Esophagus squamous epithelium (tissue), 5 donors: ENCODE measurements at regions not wholly inside any gene's neighbourhood (a gene's known extent, or its start where the extent isn't known, plus 50 kb on each side); places are given as distances from the start of the nearest gene placed in this dataset.

Source experiments
- DNase-seq: peaks from one replicate; lab custom pipeline; 2025; lab: John Stamatoyannopoulos, UW
- H3K27ac ChIP-seq, 4 donors: fragments of 200-600 bp; sonication (generic); one replicate each; pipeline ENCODE4 v1.5.1; 2016 to 2019; ENCODE audit warnings: mild to moderate bottlenecking in 1 of 4
- H3K27me3 ChIP-seq, 4 donors: fragments of 200-600 bp; sonication (generic); 1 replicate in 3 of 4; 2 replicates in 1 of 4; pipeline versions ENCODE4 v1.5.1 to v1.6.0; 2017 to 2021; ENCODE audit warnings: antibody characterized with exemption in 1 of 4
- H3K36me3 ChIP-seq, 3 donors: fragments of 200-600 bp; sonication (generic); one replicate each; pipeline ENCODE4 v1.5.1; 2016 to 2019
- H3K4me1 ChIP-seq, 3 donors: fragments of 200-600 bp; sonication (generic); one replicate each; pipeline ENCODE4 v1.5.1; 2017 to 2019
- H3K4me3 ChIP-seq, 4 donors: fragments of 200-600 bp; sonication (generic); 1 replicate in 3 of 4; 2 replicates in 1 of 4; pipeline ENCODE4 v1.5.1; 2016 to 2019; ENCODE audit warnings: mild to moderate bottlenecking in 2 of 4, moderate library complexity in 1 of 4
- H3K9me3 ChIP-seq, 3 donors: fragments of 200-600 bp; sonication (generic); one replicate each; pipeline ENCODE4 v1.5.1; 2016 to 2019
- POLR2A ChIP-seq, 4 donors: fragments of 450-650 bp; IDR thresholded peaks; one replicate each; pipeline ENCODE4 v1.6.1; 2017; ENCODE audit warnings: antibody characterized with exemption in 4 of 4, mild to moderate bottlenecking in 4 of 4, moderate library complexity in 3 of 4
- WGBS, 2 donors: methylation state at CpG; one replicate each; pipeline ENCODE4 v1.1.5; 2018; 5-methylcytosine and 5-hydroxymethylcytosine counted together
- intact Hi-C: fragments of 100-400 bp; cut with DNase I; formaldehyde crosslinking; loops from one replicate; pipeline ENCODE4 v1.15.0; 2022
- TF ChIP-seq, protein P1 (sequence below), 6 experiments: fragments of 450-650 bp in 4 of 6; fragments of 200-600 bp in 2 of 6; sonication (generic) in 2 of 6; IDR thresholded peaks; one replicate each; pipeline ENCODE4 v1.5.1; 2016 to 2019; ENCODE audit warnings: antibody characterized with exemption in 6 of 6, mild to moderate bottlenecking in 4 of 6, moderate library complexity in 4 of 6
- donor health status: DM: yes; HTN: yes; CAD: no.

- Histone ChIP-seq H3K4me1 (no peaks in the 10 kb centered on the region), H3K4me3 (no peak overlapping the region), H3K36me3 (no peaks in the 10 kb centered on the region), H3K9me3 (no peaks in the 10 kb centered on the region), H3K27ac (no peak overlapping the region), H3K27me3 (no peaks in the 10 kb centered on the region)
- 76 to 94% methylated on average over 6 to 7 of the region's 7 CpGs for WGBS, 2 donors
- TF ChIP-seq, protein P1, sequence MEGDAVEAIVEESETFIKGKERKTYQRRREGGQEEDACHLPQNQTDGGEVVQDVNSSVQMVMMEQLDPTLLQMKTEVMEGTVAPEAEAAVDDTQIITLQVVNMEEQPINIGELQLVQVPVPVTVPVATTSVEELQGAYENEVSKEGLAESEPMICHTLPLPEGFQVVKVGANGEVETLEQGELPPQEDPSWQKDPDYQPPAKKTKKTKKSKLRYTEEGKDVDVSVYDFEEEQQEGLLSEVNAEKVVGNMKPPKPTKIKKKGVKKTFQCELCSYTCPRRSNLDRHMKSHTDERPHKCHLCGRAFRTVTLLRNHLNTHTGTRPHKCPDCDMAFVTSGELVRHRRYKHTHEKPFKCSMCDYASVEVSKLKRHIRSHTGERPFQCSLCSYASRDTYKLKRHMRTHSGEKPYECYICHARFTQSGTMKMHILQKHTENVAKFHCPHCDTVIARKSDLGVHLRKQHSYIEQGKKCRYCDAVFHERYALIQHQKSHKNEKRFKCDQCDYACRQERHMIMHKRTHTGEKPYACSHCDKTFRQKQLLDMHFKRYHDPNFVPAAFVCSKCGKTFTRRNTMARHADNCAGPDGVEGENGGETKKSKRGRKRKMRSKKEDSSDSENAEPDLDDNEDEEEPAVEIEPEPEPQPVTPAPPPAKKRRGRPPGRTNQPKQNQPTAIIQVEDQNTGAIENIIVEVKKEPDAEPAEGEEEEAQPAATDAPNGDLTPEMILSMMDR (IDR thresholded peaks at IDR 0.05), result no peak
- TF ChIP-seq POLR2A (IDR thresholded peaks at IDR 0.05), result no peak
- intact Hi-C loops, result no loop called here
- no peak for DNase-seq
Measured at GRCh38 chr1:190615818-190616217, 138.2 kb upstream of the BRINP3 start.

DNA sequence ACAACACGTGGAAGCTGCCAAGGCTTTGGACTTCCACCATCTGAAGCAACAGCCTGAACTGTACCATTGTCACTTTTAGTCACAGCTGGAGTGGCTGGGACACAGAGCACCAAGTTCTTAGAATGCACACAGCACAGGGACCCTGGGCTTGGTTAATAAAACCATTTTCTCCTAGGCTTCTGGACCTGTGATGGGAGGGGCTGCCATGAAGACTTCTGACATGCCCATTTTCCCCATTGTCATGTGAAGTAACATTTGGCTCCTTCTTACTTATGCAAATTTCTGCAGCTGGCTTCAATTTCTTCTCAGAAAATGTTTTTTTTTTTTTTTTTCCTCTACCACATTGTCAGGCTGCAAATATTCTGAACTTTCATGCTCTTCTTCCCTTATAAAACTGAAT is 138.6 kb upstream of the BRINP3 start:
- intact Hi-C loops, result no loop called here
- Histone ChIP-seq H3K27ac (no peak overlapping the region), H3K36me3 (no peaks in the 10 kb centered on the region), H3K4me1 (no peaks in the 10 kb centered on the region), H3K4me3 (no peak overlapping the region), H3K9me3 (no peaks in the 10 kb centered on the region), H3K27me3 (no peaks in the 10 kb centered on the region)
- TF ChIP-seq, protein P1 (IDR thresholded peaks at IDR 0.05), result no peak
- no peak for TF ChIP-seq POLR2A (IDR thresholded peaks at IDR 0.05)
- no peak for DNase-seq
- WGBS, 2 donors, result 38 to 40% methylated on average over 1 of the region's 1 CpG

GRCh38 chr1:190619724-190620123 is 142.1 kb upstream of the BRINP3 start:
- WGBS, 2 donors, result 25 to 35% methylated on average over 1 of the region's 1 CpG
- no peaks in the 10 kb centered on the region for H3K4me1 ChIP-seq
- H3K27me3 ChIP-seq, result no peaks in the 10 kb centered on the region
- TF ChIP-seq, protein P1 (IDR thresholded peaks at IDR 0.05), result no peak
- no peak for TF ChIP-seq POLR2A (IDR thresholded peaks at IDR 0.05)
- no peaks in the 10 kb centered on the region for H3K9me3 ChIP-seq
- no peak for DNase-seq
- H3K4me3 ChIP-seq, result no peak overlapping the region
- no peaks in the 10 kb centered on the region for H3K36me3 ChIP-seq
- intact Hi-C loops, result no loop called here
- no peak overlapping the region for H3K27ac ChIP-seq

DNA sequence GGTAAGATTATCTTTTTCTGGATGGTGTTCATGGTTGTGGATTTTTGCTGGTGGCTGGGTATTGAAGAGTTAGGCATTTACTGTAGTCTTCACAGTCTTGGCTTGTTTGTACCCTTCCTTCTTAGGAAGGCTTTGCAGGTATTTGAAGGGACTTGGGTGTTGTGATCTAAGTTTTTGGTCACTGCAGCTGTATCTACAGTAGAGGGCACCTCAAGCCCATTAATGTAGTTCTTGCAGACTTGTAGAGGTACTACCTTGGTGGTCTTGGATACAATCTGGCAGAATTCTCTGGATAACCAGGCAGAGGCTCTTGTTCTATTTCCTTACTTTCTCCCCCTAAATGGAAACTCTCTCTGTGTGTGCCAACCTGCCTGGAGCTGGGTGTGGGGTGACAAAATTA is 155.8 kb upstream of the BRINP3 start:
- DNase-seq, result no peak
- intact Hi-C loops, result no loop called here
- H3K36me3 ChIP-seq, result no peaks in the 10 kb centered on the region
- H3K4me1 ChIP-seq, result no peaks in the 10 kb centered on the region
- H3K4me3 ChIP-seq, result no peak overlapping the region
- no peaks in the 10 kb centered on the region for H3K27me3 ChIP-seq
- H3K27ac ChIP-seq, result no peak overlapping the region
- H3K9me3 ChIP-seq, result no peaks in the 10 kb centered on the region
- no peak for TF ChIP-seq POLR2A (IDR thresholded peaks at IDR 0.05)
- TF ChIP-seq, protein P1 (IDR thresholded peaks at IDR 0.05), result no peak

- Histone ChIP-seq H3K9me3 (no peaks in the 10 kb centered on the region), H3K4me3 (no peak overlapping the region), H3K4me1 (no peaks in the 10 kb centered on the region), H3K36me3 (no peaks in the 10 kb centered on the region), H3K27ac (no peak overlapping the region), H3K27me3 (no peaks in the 10 kb centered on the region)
- no peak for TF ChIP-seq POLR2A (IDR thresholded peaks at IDR 0.05)
- TF ChIP-seq, protein P1 (IDR thresholded peaks at IDR 0.05), result no peak
- 75 to 88% methylated on average over 1 to 2 of the region's 2 CpGs for WGBS, 2 donors
- DNase-seq, result no peak
- intact Hi-C loops, result no loop called here
Measured at GRCh38 chr1:190634134-190634533, 156.5 kb upstream of the BRINP3 start.
